SK-N-MC (cell line): ENCODE measurements at regions not wholly inside any gene's neighbourhood (a gene's known extent, or its start where the extent isn't known, plus 50 kb on each side); places are given as distances from the start of the nearest gene placed in this dataset.

Experiments
- DNase-seq: peaks from one replicate; pipeline ENCODE4 v3.0.0-alpha.2; 2011; ENCODE audit warnings: low read depth, low spot score
- H3K27ac ChIP-seq: fragments of 200-600 bp; sonication (generic); 2 replicates; pipeline ENCODE4 v1.5.1; 2016; ENCODE audit warnings: mixed run types
- H3K36me3 ChIP-seq: fragments of 200-600 bp; sonication (generic); 2 replicates; pipeline ENCODE4 v1.6.1; 2017; ENCODE audit warnings: antibody characterized with exemption, low read length, mixed read lengths; ENCODE audit not compliant: insufficient read depth
- H3K4me3 ChIP-seq: fragments of 200-600 bp; sonication (generic); 2 replicates; pipeline ENCODE4 v1.5.1; 2016
- H3K9ac ChIP-seq: fragments of 200-600 bp; sonication (generic); 2 replicates; pipeline ENCODE4 v1.8.0; 2017; ENCODE audit warnings: mixed run types, mixed read lengths; ENCODE audit not compliant: insufficient read length
- H3K9me3 ChIP-seq: fragments of 200-600 bp; sonication (generic); 2 replicates; pipeline ENCODE4 v1.6.1; 2017; ENCODE audit warnings: low read depth, mild to moderate bottlenecking, antibody characterized with exemption, low read length, moderate library complexity, mixed read lengths
- EZH2 ChIP-seq: fragments of 200-600 bp; sonication (generic); IDR thresholded peaks from one replicate; pipeline ENCODE4 v1.6.1; 2017; ENCODE audit warnings: antibody characterized with exemption
- FOXP2 ChIP-seq: optimal IDR thresholded peaks from 2 replicates; pipeline ENCODE3; 2011; ENCODE audit warnings: mild to moderate bottlenecking, moderate library complexity; ENCODE audit not compliant: insufficient read depth; ENCODE audit errors: extremely low read length, control extremely low read depth
- POLR2AphosphoS5 ChIP-seq: IDR thresholded peaks from 2 replicates; pipeline ENCODE4 v1.6.1; 2012; ENCODE audit warnings: mild to moderate bottlenecking, low read depth, low read length, borderline replicate concordance

DNA sequence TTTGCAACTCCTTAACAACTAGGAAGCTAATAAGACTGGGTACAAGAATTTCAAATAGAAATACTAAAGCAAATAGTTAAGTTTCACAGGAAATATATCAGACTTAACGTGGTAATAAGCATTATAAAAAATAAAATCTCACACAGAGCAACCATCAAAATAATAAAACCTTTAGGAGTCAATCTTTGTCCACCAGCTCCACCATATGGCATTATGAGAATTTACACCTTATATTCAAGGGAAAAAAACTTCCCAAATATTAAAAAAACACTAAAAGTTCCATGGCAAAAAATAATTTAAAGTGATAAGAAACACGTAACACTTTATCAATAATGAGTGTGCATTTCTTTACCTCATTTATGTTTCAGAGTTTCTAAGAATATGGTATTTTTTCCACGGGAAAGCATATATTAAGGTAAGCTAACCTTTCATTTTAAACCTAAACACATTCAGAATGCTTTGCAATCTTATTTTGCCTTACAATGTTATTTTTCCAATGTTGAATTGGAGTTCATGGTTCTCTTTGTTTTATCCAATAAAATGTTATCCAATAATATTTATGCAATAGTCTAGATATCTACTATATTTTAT lies 423.2 kb upstream of the SGCG start:
- H3K4me3 ChIP-seq, result no peak overlapping the region
- TF ChIP-seq FOXP2, result no peak
- no peak for TF ChIP-seq POLR2AphosphoS5
- TF ChIP-seq EZH2, result no peak
- H3K36me3 ChIP-seq, result no peaks in the 10 kb centered on the region
- no peak for DNase-seq
- no peak overlapping the region for H3K9ac ChIP-seq
- H3K27ac ChIP-seq, result no peak overlapping the region
- H3K9me3 ChIP-seq, result 0 out of 2 replicates have a peak, but pooled peaks cover 3% of the 10 kb centered on the region

DNA sequence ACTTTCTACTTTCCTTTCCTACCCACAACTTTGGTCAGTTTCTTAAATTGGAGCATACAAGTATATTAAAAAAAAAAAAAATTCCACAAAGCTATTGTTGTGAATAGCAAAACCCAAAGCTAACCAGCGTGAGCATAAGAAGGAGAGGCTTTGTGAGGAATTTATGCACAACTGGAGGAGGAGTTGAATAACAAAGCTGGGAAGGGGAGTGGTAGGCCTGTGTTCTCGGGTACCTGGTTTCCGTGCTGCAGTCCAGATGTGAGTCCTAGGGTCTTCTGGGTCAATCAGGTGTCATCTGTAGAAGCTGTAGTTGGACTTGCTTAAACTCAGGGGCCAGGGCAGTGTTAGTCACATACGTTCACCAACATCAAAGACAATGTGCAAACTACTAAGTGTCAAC lies 422.5 kb upstream of the SGCG start:
- no peak overlapping the region for H3K9ac ChIP-seq
- H3K4me3 ChIP-seq, result no peak overlapping the region
- no peak for TF ChIP-seq POLR2AphosphoS5
- TF ChIP-seq EZH2, result no peak
- no peak for TF ChIP-seq FOXP2
- H3K9me3 ChIP-seq, result no peaks in the 10 kb centered on the region
- no peaks in the 10 kb centered on the region for H3K36me3 ChIP-seq
- no peak for DNase-seq
- no peak overlapping the region for H3K27ac ChIP-seq

DNA sequence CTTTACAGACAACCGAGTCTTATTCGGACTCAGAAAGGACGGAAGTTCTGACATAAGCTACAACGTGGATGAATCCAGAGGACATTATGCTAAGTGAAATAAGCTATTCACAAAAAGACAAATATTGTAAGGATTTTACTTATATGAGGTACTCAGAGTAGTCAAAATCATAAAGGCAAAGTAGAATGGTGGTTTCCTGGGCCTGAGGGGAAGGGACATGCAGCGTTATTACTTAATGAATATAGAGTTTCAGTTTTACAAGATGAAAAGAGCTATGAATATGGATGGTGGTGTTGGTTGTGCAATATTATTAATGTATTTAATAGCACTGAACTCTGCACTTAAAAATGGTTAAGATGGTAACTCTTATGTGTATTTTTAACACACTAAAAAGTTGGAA lies 419.1 kb upstream of the SGCG start:
- H3K9me3 ChIP-seq, result no peaks in the 10 kb centered on the region
- TF ChIP-seq EZH2 (no peak), POLR2AphosphoS5 (peak; percentile 58; the same call in 1 of the 2 replicates), FOXP2 (no peak)
- peak overlapping the region; percentile 91 for H3K27ac ChIP-seq
- H3K4me3 ChIP-seq, result peak overlapping the region; percentile 65
- DNase-seq, result peak; percentile 96
- no peak overlapping the region for H3K9ac ChIP-seq
- H3K36me3 ChIP-seq, result no peaks in the 10 kb centered on the region

DNA sequence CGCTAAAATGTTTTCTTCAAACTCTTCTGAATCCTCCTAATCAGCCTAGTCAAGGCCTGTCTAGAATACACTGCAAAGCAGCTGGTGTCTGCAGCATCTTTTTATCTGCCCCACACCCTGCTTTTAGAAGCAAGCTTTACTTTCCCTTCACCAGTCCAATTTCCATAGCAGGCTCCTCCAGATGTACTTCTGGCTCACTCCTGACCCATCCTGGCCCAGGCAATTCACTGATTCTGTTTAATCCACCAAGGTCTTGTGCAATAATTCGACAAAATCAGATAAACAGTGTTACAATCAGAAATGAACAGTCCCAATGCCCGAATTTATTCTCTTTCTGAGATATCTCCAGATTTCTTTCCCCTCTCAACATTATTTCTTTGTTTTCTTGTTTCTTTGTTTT lies 415.2 kb upstream of the SGCG start:
- H3K36me3 ChIP-seq, result no peaks in the 10 kb centered on the region
- TF ChIP-seq EZH2 (no peak), FOXP2 (no peak), POLR2AphosphoS5 (no peak)
- no peak overlapping the region for H3K9ac ChIP-seq
- H3K4me3 ChIP-seq, result no peak overlapping the region
- H3K27ac ChIP-seq, result no peak overlapping the region
- no peak for DNase-seq
- no peaks in the 10 kb centered on the region for H3K9me3 ChIP-seq

DNA sequence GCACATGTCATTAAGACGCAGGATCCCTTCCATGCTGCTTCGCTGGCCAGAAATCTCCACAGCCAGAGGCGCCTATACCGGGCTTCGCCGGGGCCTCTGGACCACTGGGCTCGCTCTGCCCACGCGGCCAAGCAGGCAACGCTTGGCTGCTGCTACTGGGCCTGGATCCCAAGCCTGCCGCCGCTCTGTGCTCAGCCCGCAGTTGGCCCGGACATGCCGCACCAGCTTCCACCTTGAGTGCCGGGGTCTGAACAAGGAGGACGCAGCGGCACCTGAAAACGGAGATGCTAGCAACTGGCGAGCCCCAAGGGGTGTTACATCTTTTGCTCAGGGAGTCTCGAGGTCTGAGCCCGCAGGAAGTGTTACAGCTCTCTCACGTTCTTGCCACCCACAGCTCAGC lies 409.9 kb upstream of the SGCG start:
- TF ChIP-seq FOXP2, result no peak
- DNase-seq, result no peak

DNA sequence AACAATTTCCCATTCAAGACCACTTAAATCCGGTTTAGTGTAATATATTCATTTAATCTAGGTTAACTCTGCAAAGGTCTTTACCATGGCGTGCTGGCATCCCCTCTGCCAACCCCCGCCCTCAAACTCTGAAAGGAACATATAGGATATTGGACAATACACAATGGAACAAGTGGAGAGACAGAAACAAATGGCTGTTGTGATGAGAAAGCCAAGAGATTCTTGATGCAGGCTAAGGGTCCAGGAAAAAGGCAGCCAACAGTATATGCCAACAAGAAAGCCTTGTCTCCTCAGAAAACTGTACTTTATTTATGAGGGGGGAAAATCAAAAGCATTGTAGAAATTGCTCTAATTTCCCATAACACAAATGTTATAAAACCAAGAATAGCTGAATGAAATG lies 407.3 kb upstream of the SGCG start:
- TF ChIP-seq POLR2AphosphoS5 (no peak), FOXP2 (no peak), EZH2 (no peak)
- DNase-seq, result no peak

More for the DNA sequence above, 409.9 kb upstream of the SGCG start:
- Histone ChIP-seq H3K9me3 (no peaks in the 10 kb centered on the region), H3K36me3 (no peaks in the 10 kb centered on the region), H3K9ac (no peak overlapping the region), H3K4me3 (no peak overlapping the region), H3K27ac (no peak overlapping the region)

DNA sequence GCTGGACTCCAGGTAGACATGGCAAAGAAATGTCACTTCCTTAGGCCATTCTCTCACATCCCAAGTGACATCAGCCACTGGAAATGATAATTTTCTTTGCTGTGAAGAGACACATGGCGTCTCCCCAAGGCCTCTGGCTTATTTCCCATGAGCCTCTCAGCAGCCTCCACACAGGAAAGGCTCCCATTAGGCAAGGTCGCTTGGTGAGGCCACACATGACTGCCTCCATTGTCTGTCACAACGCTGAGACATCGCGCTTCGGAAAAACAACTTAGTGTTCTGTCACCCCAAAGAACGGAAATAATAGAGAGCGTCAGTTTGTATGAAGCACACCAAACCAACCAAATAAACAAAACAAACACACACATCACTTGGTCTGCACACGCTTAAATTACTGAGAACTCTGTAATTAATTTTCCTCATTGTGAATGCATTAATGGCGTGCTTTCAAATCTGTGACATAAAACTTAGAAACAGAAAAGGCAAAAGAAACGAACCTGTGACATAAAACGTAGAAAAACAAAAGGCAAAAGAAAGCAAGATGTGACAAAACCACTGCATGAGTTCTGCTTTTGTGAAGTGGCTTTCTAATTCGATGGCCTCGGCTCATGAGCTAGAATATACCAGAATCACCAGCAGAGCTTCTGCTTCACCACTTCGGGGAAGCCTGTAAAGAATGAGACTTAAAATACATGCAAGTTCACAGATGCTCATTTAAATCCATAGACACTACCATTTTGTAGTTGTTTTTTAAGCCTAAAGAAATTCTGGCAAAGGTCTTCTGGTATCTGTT lies 404.2 kb upstream of the SGCG start:
- Histone ChIP-seq H3K9me3 (no peaks in the 10 kb centered on the region), H3K36me3 (no peaks in the 10 kb centered on the region), H3K27ac (peak overlapping the region; percentile 88), H3K9ac (peak overlapping the region; percentile 13), H3K4me3 (peak overlapping the region; percentile 47)
- DNase-seq, result no peak
- no peak for TF ChIP-seq POLR2AphosphoS5
- TF ChIP-seq EZH2, result no peak
- no peak for TF ChIP-seq FOXP2

More for the DNA sequence above, 407.3 kb upstream of the SGCG start:
- Histone ChIP-seq H3K9me3 (no peaks in the 10 kb centered on the region), H3K27ac (no peak overlapping the region), H3K36me3 (no peaks in the 10 kb centered on the region), H3K4me3 (no peak overlapping the region), H3K9ac (no peak overlapping the region)

DNA sequence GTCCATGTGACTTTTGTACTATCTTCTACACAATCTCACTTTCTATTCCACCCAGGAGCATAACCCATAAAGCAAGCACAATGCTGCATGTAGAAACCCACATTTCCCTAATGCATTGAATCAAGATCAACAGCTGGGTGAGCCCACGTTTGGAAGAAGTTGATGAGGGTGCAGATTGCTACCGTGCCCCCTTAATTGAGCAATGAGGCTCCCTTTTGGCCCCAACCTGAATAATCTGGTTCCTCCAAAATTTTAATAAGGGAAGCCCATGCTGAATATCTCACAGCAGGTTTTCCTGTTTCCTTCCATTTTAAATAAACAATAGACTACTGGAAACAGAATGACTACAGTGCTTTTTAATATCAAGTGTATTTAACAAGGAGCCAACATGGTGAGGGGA lies 403.6 kb upstream of the SGCG start:
- no peaks in the 10 kb centered on the region for H3K36me3 ChIP-seq
- DNase-seq, result peak; percentile 91
- H3K27ac ChIP-seq, result peak overlapping the region; percentile 88
- no peaks in the 10 kb centered on the region for H3K9me3 ChIP-seq
- peak overlapping the region; percentile 47 for H3K4me3 ChIP-seq
- H3K9ac ChIP-seq, result peak overlapping the region; percentile 13
- TF ChIP-seq POLR2AphosphoS5 (peak; percentile 57; the same call in 1 of the 2 replicates), FOXP2 (no peak)

DNA sequence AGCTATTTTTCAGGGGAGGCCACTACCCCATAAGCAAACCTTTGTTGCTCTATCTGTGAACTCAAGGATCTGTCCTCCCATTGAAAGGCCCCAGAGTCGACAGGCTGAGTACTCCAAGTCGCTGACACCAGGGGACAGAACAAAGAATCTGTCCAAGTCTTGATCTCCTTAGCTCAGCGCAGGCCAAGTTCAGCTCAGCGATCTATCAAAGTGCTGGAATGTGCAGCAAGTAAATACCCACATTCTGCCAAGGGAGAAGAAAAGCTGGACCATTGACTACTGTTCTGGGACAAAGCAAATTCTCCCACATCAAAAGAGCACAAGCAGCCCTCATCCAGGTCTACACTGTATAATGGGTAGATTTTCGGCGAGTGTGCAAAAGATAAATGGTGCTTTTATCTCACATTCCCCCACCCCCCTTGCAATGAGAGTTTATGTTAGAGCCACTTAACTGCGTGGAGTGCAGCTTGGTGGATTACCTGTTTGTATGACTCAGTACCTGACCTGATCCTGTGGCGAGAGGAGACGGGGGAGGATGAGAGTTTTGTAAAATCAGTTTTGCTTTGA lies 391.7 kb upstream of the SGCG start:
- TF ChIP-seq POLR2AphosphoS5 (no peak), FOXP2 (no peak), EZH2 (no peak)
- no peak overlapping the region for H3K9ac ChIP-seq

More for the DNA sequence above, 391.7 kb upstream of the SGCG start:
- Histone ChIP-seq H3K4me3 (no peak overlapping the region), H3K27ac (no peak overlapping the region), H3K36me3 (no peaks in the 10 kb centered on the region), H3K9me3 (no peaks in the 10 kb centered on the region)
- no peak for DNase-seq
